GM12864 (cell line): ENCODE measurements at regions not wholly inside any gene's neighbourhood (a gene's known extent, or its start where the extent isn't known, plus 50 kb on each side); places are given as distances from the start of the nearest gene placed in this dataset.

Source experiments
- DNase-seq: peaks from one replicate; pipeline ENCODE4 v3.0.0-alpha.2; 2011; ENCODE audit warnings: low read depth
- H3K4me3 ChIP-seq: 2 replicates; pipeline ENCODE4 v1.5.1; 2011; ENCODE audit warnings: mild to moderate bottlenecking, low read depth, low read length, control low read depth
- CTCF ChIP-seq: IDR thresholded peaks from 2 replicates; pipeline ENCODE4 v1.5.1; 2011; ENCODE audit warnings: low read depth, mild to moderate bottlenecking, moderate library complexity, low read length, control low read depth, inconsistent platforms; ENCODE audit errors: missing control alignments

- TF ChIP-seq CTCF: no peak
- H3K4me3 ChIP-seq: no peak overlapping the region
- no peak for DNase-seq
Measured at GRCh38 chr5:24904981-24905517, 260.3 kb upstream of the CDH10 start.

- no peak for DNase-seq
- TF ChIP-seq CTCF: no peak
- no peak overlapping the region for H3K4me3 ChIP-seq
Measured at GRCh38 chr5:24899180-24899579, 254.4 kb upstream of the CDH10 start.

- H3K4me3 ChIP-seq: no peak overlapping the region
- DNase-seq: no peak
- no peak for TF ChIP-seq CTCF
Measured at GRCh38 chr5:24864244-24864643, 219.5 kb upstream of the CDH10 start.

- no peak for TF ChIP-seq CTCF
- no peak overlapping the region for H3K4me3 ChIP-seq
- DNase-seq: no peak
Measured at GRCh38 chr5:24862117-24862516, 217.3 kb upstream of the CDH10 start.

GRCh38 chr5:24855485-24855884 lies 210.7 kb upstream of the CDH10 start:
- DNase-seq: no peak
- no peak for TF ChIP-seq CTCF
- H3K4me3 ChIP-seq: no peak overlapping the region

GRCh38 chr5:24854850-24855249 lies 210.1 kb upstream of the CDH10 start:
- no peak for DNase-seq
- H3K4me3 ChIP-seq: no peak overlapping the region
- TF ChIP-seq CTCF: no peak

GRCh38 chr5:24854350-24854749 lies 209.6 kb upstream of the CDH10 start:
- TF ChIP-seq CTCF: no peak
- no peak for DNase-seq
- H3K4me3 ChIP-seq: no peak overlapping the region
